Activated CD4-positive, alpha-beta T cell treated with anti-CD3 and anti-CD28 coated beads for 36 hours (primary cell): ENCODE measurements at regions not wholly inside any gene's neighbourhood (a gene's known extent, or its start where the extent isn't known, plus 50 kb on each side); places are given as distances from the start of the nearest gene placed in this dataset.

Experiments used
- ATAC-seq: fragments of 200-7000 bp; cut with Tn5 transposase; one replicate; pipeline ENCODE4 v1.10.0; 2021; ENCODE audit warnings: mild to moderate bottlenecking, moderate library complexity
- CTCF ChIA-PET: fragments of 350-600 bp; sonication (Branson Sonifier 250); formaldehyde crosslinking; loops from one replicate; lab custom pipeline; 2021; ENCODE audit warnings: antibody characterized with exemption; lab: Charles Lee
- POLR2A ChIA-PET: fragments of 350-600 bp; sonication (Branson Sonifier 250); formaldehyde crosslinking; loops from one replicate; lab custom pipeline; 2021; ENCODE audit warnings: antibody characterized with exemption, inconsistent platforms; lab: Charles Lee
- DNase-seq: peaks from one replicate; pipeline ENCODE4 v3.0.0-alpha.2; 2020
- H3K27ac Mint-ChIP-seq: one replicate; pipeline ENCODE4 v1.8.0; 2021; ENCODE audit warnings: mixed read lengths
- H3K27me3 Mint-ChIP-seq: one replicate; pipeline ENCODE4 v1.8.0; 2021; ENCODE audit warnings: mixed read lengths
- H3K36me3 Mint-ChIP-seq: one replicate; pipeline ENCODE4 v1.8.0; 2021; ENCODE audit warnings: low read depth, mixed read lengths
- H3K4me1 Mint-ChIP-seq: one replicate; pipeline ENCODE4 v1.8.0; 2021; ENCODE audit warnings: mixed read lengths
- H3K4me3 Mint-ChIP-seq: one replicate; pipeline ENCODE4 v1.8.0; 2021; ENCODE audit warnings: mild to moderate bottlenecking, moderate library complexity, mixed read lengths
- H3K9me3 Mint-ChIP-seq: one replicate; pipeline ENCODE4 v1.8.0; 2021; ENCODE audit warnings: low read depth, mixed read lengths
- intact Hi-C, 2 experiments: fragments of 100-400 bp; cut with DNase I in 1 of 2; cut with micrococcal nuclease in 1 of 2; formaldehyde crosslinking; loops; one replicate each; pipeline versions ENCODE4 v1.14.2 to v1.15.1; 2022 to 2024; cut with DNase I, micrococcal nuclease

DNA sequence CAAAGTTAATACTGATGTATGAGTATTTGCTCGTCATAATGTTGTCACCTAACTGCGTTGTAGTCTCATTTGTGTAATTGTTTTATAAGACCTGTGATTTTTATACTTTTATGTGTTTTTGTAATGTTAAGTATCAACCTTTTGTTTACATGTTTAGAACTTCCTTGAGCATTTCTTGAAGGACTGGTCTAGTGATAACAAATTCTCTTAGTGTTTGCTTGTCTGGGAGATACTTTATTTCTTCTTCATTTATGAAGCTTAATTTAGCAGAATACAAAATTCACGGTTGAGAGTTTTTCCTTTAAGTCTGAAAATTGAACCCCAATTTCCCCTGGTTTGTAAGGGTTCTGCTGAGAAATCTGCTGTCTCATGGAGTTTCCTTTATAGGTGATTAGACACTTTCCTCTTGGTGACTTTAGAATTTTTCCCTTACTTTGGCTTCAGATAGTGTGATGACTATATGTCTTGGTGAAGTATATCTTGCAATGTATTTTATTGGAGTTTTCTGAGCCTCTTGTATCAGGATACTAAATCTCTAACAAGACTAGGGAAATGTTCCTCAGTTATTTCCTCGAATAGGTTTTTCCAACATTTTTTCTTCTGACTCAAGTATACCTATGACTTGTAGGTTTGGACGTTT lies 154.9 kb downstream of the WDR11 start:
- POLR2A ChIA-PET, result no interaction called here
- DNase-seq (no peak), ATAC-seq (no peak)
- intact Hi-C loops, result no loop called here
- H3K27ac Mint-ChIP-seq, result no peak overlapping the region
- H3K9me3 Mint-ChIP-seq, result peaks cover 20% of the 10 kb centered on the region
- no peaks in the 10 kb centered on the region for H3K27me3 Mint-ChIP-seq
- peaks cover 2% of the 10 kb centered on the region for H3K36me3 Mint-ChIP-seq
- H3K4me1 Mint-ChIP-seq, result no peaks in the 10 kb centered on the region
- no peak overlapping the region for H3K4me3 Mint-ChIP-seq
- CTCF ChIA-PET, result no interaction called here

DNA sequence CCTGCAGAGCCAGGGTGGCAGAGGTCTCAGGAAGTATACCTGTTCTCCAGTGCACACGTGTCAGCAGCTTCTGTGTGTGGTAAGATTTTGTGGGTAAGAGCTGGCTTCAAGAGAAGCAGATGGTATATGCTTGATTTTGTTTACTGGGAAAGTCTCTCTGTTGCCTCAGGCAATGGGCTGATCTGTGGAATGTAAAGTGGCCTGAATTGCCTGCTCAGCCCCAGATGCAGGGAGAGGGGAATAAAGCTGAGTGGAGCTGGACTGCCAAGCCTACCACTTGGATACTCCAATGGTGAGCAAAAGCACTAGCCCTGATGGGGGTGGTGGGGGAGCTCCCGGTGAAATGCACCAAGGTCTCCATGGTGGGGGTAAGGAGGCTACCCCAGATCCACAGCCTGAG lies 156.1 kb downstream of the WDR11 start:
- no peak overlapping the region for H3K4me3 Mint-ChIP-seq
- H3K27me3 Mint-ChIP-seq, result no peaks in the 10 kb centered on the region
- ATAC-seq (no peak), DNase-seq (no peak)
- H3K36me3 Mint-ChIP-seq, result peaks cover 2% of the 10 kb centered on the region
- intact Hi-C loops, result no loop called here
- no peak overlapping the region for H3K27ac Mint-ChIP-seq
- ChIA-PET POLR2A (no interaction called here), CTCF (interaction anchor here (0.6 kb wide), 1 partner anchor 1802 kb away, joined by 3 read pairs; no protein-coding TSS in a partner anchor)
- H3K9me3 Mint-ChIP-seq, result peaks cover 20% of the 10 kb centered on the region
- no peaks in the 10 kb centered on the region for H3K4me1 Mint-ChIP-seq

DNA sequence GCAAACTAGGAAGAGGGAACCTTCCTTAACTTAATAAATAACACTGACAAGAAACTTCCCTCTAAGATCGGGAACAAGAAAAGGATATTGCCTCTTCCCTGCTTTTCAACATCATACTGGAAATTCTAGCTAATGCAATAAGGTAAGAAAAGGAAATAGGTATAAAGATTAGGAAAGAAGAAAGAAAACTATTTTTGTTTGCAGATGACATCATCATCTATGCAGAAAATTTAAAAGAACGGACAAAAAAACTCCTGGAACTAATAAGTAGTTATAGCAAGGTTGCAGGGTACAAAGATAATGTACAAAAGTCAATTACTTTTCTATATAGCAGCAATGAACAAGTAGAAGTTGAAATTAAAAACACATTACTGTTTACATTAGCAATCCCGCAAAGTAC lies 164.8 kb downstream of the WDR11 start:
- Mint-ChIP-seq H3K27ac (no peak overlapping the region), H3K4me3 (no peak overlapping the region), H3K9me3 (no peaks in the 10 kb centered on the region), H3K4me1 (no peaks in the 10 kb centered on the region), H3K36me3 (no peaks in the 10 kb centered on the region), H3K27me3 (no peaks in the 10 kb centered on the region)
- CTCF ChIA-PET, result no interaction called here
- POLR2A ChIA-PET, result no interaction called here
- DNase-seq (no peak), ATAC-seq (no peak)
- intact Hi-C loops, result no loop called here

DNA sequence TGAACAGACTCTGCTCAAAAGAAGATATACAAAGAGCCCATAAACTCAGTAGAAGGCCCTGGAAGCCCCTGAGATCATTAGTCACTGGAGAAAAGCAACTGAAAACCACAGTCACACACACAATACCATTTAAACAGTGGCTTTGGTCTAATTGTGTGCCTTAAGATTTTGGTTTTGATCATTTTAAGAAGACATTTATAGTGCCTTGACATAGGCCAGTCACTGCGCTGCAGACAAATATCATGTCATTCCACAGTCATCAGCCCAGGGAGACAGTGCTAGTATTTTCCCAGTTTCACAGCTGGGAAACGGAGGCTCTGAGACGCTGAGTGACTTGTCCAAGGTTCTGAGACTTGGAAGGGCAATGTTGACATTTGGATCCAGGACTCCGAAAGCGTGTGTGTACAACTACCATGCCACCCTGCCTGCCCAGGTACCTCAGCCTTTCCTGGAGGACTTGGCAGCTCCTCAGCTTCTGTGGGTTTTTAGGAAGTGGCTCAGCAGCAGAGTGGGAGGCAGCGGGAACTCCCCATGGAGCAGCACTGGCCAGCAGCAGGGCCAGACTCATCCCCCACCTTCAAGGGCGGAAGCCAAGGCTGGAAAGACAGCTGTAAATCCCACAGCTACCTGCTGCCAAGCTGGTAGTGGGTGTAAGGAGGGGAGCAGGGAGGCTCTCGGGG lies 173.9 kb downstream of the WDR11 start:
- Mint-ChIP-seq H3K9me3 (no peaks in the 10 kb centered on the region), H3K27ac (no peak overlapping the region), H3K4me1 (no peaks in the 10 kb centered on the region), H3K4me3 (no peak overlapping the region), H3K27me3 (no peaks in the 10 kb centered on the region), H3K36me3 (no peaks in the 10 kb centered on the region)
- CTCF ChIA-PET, result no interaction called here
- intact Hi-C loops, result no loop called here
- DNase-seq, result no peak
- no peak for ATAC-seq
- POLR2A ChIA-PET, result no interaction called here

DNA sequence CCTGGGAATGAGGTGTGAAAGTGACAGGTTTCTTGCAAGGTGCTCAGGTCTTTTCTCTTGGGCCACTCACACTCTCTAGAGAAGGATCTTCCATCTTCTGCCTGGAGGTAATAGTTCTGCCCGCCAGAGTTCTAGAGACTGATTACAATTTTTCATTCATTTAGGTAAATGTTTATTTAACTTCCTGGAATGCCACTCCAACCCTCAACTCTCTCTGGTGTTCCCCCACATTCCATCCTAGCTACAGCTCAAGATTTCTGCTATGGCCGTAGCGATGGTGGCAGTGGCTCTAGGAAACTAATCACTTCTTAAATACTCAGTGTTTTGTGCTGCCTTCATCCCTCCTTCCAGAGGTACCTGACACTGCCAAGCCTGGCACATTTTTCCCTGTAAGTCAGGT lies 174.6 kb downstream of the WDR11 start:
- Mint-ChIP-seq H3K9me3 (no peaks in the 10 kb centered on the region), H3K4me1 (no peaks in the 10 kb centered on the region), H3K4me3 (no peak overlapping the region), H3K27ac (no peak overlapping the region), H3K36me3 (no peaks in the 10 kb centered on the region), H3K27me3 (no peaks in the 10 kb centered on the region)
- ChIA-PET CTCF (interaction anchor here (0.7 kb wide), 1 partner anchor 1310 kb away, joined by 3 read pairs; no protein-coding TSS in a partner anchor), POLR2A (no interaction called here)
- intact Hi-C loops, result no loop called here
- DNase-seq (no peak), ATAC-seq (no peak)

DNA sequence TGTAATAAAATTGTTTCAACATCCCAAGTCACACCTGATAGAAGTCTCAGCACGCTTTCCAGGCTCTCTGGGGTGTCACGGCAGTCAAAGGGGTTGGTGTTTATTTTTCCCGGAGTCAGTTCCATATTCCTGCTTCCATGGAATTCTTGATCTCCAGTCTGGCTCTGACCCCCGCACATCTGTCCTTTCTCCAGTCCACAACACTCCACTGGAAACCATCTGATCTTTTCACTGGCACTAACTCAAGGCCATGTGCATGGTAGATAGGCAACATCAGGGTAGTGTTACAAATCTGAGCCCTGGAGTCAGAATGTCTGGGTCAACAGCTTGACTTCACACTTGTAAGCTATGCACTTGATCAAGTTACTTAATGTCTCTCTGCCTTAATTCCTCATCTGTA lies 176.2 kb downstream of the WDR11 start:
- Mint-ChIP-seq H3K9me3 (no peaks in the 10 kb centered on the region), H3K27ac (no peak overlapping the region), H3K4me1 (no peaks in the 10 kb centered on the region), H3K36me3 (no peaks in the 10 kb centered on the region), H3K27me3 (no peaks in the 10 kb centered on the region), H3K4me3 (no peak overlapping the region)
- ATAC-seq (no peak), DNase-seq (no peak)
- ChIA-PET CTCF (no interaction called here), POLR2A (no interaction called here)
- intact Hi-C loops, result no loop called here

DNA sequence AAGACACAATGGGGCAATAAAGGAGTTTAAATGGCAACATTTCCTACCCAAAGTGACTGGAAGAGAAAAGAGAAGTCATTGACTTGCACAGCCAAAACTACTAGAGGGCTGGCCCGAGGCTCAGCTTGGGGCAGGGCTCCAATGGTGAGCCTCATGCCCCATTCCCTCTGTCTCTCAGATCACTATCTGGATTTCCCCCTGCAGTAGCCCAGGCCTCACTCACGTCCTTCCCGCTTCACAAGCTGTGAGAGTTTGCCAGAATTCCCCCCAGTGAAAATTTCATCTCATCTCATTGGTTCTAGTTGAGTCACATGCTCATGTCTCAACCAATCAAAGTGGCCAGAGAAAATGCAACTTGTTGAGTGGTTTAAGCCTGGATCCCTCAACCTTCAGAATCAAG lies 181.3 kb downstream of the WDR11 start:
- H3K4me1 Mint-ChIP-seq, result no peaks in the 10 kb centered on the region
- no peak overlapping the region for H3K27ac Mint-ChIP-seq
- ATAC-seq (no peak), DNase-seq (no peak)
- intact Hi-C loops, result no loop called here
- H3K9me3 Mint-ChIP-seq, result no peaks in the 10 kb centered on the region
- no peak overlapping the region for H3K4me3 Mint-ChIP-seq
- H3K27me3 Mint-ChIP-seq, result no peaks in the 10 kb centered on the region
- H3K36me3 Mint-ChIP-seq, result no peaks in the 10 kb centered on the region
- ChIA-PET CTCF (no interaction called here), POLR2A (no interaction called here)

DNA sequence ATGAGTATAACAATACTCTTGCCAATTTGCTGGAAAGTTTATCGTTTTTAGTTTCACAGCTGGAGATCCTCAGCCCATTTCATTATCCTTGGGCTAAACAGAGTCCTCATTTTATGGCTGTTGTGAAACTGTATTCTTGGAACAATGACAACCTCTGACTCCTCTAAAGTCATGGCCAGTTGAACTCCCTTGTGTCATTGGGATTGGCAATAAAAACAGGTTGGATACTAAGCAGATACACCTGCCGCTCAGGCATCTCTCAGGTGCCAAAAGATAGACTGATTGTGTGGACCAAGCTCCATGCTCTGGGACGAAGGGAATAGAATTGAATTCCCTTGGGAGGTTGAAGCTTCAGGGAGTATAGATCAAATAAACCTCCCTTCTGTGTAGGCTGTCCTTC lies 182.2 kb downstream of the WDR11 start:
- no peaks in the 10 kb centered on the region for H3K9me3 Mint-ChIP-seq
- ChIA-PET POLR2A (no interaction called here), CTCF (no interaction called here)
- intact Hi-C loops, result no loop called here
- H3K27me3 Mint-ChIP-seq, result no peaks in the 10 kb centered on the region
- H3K4me3 Mint-ChIP-seq, result no peak overlapping the region
- H3K4me1 Mint-ChIP-seq, result no peaks in the 10 kb centered on the region
- ATAC-seq (no peak), DNase-seq (no peak)
- no peaks in the 10 kb centered on the region for H3K36me3 Mint-ChIP-seq
- no peak overlapping the region for H3K27ac Mint-ChIP-seq

DNA sequence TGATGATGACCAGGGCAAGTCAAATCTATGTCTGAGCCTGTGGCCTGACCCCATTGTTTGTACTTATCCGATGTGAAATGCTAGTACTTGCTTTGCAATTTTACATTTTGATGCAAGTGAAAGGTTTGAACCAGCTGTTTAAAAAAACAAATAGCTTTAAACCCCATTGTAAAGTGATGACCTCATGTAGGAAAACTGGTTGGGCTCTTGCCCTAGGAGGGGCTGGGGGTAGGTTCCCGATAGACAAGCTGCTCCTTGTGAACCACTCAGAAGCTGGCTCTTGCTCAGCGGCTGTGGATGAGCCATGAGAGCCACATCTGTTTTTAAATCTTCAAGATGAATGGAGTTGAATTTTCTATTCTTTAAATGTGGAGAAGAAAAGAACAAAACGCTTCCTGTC lies 185.3 kb downstream of the WDR11 start:
- H3K36me3 Mint-ChIP-seq, result no peaks in the 10 kb centered on the region
- ChIA-PET POLR2A (no interaction called here), CTCF (interaction anchor here (0.7 kb wide), 1 partner anchor 1043 kb away, joined by 4 read pairs; no protein-coding TSS in a partner anchor)
- intact Hi-C loops, result no loop called here
- H3K4me3 Mint-ChIP-seq, result no peak overlapping the region
- H3K9me3 Mint-ChIP-seq, result no peaks in the 10 kb centered on the region
- DNase-seq (no peak), ATAC-seq (no peak)
- H3K27me3 Mint-ChIP-seq, result peaks cover 6% of the 10 kb centered on the region
- H3K4me1 Mint-ChIP-seq, result no peaks in the 10 kb centered on the region
- H3K27ac Mint-ChIP-seq, result no peak overlapping the region

DNA sequence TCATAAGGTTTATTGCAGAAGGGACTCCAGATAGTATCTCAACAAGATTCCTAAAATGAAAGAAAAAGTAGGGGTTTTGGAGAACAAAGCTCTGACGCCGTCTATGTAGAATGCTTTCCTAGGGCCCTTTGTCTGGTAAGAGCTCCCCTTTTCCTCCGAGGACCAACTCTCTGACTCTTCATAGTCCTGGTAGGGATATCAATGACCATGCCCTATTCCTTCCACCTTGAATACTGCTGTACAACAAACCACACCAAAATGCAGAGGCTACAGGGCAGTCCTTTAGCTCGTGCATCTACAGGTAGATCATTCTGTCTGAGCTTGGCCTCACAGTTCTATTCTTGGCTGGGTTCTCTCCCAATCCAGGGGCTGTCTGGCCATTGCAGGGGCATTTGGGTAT lies 190.3 kb downstream of the WDR11 start:
- DNase-seq, result no peak
- no peak for ATAC-seq
- intact Hi-C loops, result no loop called here
- ChIA-PET POLR2A (no interaction called here), CTCF (no interaction called here)
- Mint-ChIP-seq H3K4me1 (no peaks in the 10 kb centered on the region), H3K4me3 (no peak overlapping the region), H3K27me3 (peaks cover 6% of the 10 kb centered on the region), H3K9me3 (no peaks in the 10 kb centered on the region), H3K36me3 (no peaks in the 10 kb centered on the region), H3K27ac (no peak overlapping the region)

DNA sequence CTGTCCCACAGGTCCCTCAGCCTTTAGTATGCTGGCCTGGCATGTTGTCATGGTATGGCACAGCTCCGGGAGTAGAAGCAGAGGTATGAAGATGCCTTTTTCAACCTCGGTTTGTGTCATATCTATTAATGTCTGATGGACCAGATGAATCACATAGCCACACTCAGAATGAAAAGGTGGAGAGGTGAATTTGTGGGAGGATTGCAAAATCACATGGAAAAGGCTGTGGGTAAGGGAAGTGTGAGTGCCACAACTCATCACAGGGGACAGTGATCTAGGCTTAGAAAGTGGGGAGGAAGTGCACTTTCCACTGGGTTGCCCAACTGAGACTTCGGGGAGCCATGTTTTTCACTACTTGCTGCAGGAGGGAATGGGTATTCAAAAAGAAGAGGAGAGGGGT lies 190.7 kb downstream of the WDR11 start:
- DNase-seq (no peak), ATAC-seq (no peak)
- no peaks in the 10 kb centered on the region for H3K4me1 Mint-ChIP-seq
- H3K36me3 Mint-ChIP-seq, result no peaks in the 10 kb centered on the region
- H3K4me3 Mint-ChIP-seq, result no peak overlapping the region
- intact Hi-C loops, result no loop called here
- ChIA-PET CTCF (no interaction called here), POLR2A (no interaction called here)
- H3K27me3 Mint-ChIP-seq, result peaks cover 6% of the 10 kb centered on the region
- no peaks in the 10 kb centered on the region for H3K9me3 Mint-ChIP-seq
- no peak overlapping the region for H3K27ac Mint-ChIP-seq

DNA sequence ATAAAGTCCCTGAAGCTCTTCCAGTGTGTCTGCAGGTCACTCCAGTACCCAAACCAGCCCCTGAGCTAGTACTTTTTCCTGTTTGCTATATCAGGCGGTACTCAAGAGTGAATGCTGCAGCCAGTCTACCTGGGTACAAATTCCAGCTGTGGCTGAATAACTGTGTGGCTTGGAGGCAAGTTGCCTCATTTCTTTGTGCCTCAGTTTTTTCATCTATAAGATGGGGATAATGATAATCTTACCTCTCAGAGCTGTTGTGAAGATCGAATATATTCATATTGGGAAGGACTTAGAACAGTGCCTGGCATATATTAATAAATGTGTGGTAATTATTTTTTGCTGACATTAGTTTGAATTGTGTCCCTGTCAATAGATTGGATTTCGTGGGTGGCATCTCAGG lies 191.2 kb downstream of the WDR11 start:
- Mint-ChIP-seq H3K9me3 (no peaks in the 10 kb centered on the region), H3K27ac (no peak overlapping the region), H3K4me3 (no peak overlapping the region), H3K4me1 (no peaks in the 10 kb centered on the region), H3K27me3 (peaks cover 6% of the 10 kb centered on the region), H3K36me3 (no peaks in the 10 kb centered on the region)
- ATAC-seq (no peak), DNase-seq (no peak)
- ChIA-PET CTCF (no interaction called here), POLR2A (no interaction called here)
- intact Hi-C loops, result no loop called here
